GM12891 (cell line): ENCODE measurements at regions not wholly inside any gene's neighbourhood (a gene's known extent, or its start where the extent isn't known, plus 50 kb on each side); places are given as distances from the start of the nearest gene placed in this dataset.

ENCODE experiments used
- POLR2A ChIP-seq: IDR thresholded peaks from 2 replicates; pipeline ENCODE4 v1.6.1; 2011; ENCODE audit warnings: low read depth, low read length, control low read depth
- POLR2AphosphoS5 ChIP-seq: IDR thresholded peaks from 2 replicates; pipeline ENCODE4 v1.6.1; 2011; ENCODE audit warnings: low read depth, low read length, control low read depth
- SPI1 ChIP-seq: IDR thresholded peaks from 2 replicates; pipeline ENCODE4 v1.6.1; 2011; ENCODE audit warnings: low read depth, low read length, control low read depth
- TAF1 ChIP-seq: IDR thresholded peaks from 2 replicates; pipeline ENCODE4 v1.6.1; 2011; ENCODE audit warnings: low read depth, low read length, control low read depth

DNA sequence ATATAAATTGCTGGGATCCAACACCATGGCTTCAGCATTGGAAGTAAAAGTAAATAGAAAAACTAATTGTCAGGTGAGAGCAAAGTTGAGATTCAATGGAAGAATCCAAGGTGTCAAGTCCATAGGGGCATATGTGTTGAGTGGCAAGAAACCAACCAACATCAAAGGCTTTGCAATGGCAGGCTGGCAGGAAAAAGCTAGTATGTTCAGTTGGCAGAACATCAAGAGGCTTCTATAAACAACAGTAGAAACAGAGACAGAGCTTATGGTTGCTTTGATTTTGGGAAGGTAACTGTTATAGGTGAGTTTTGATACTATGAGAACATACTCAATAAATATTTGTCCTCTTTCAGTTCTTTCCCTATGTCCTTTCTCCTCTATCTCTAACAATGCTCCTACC is 553.7 kb upstream of the MDGA2 start:
- TF ChIP-seq POLR2A (no peak), SPI1 (no peak), TAF1 (no peak), POLR2AphosphoS5 (no peak)
